HG03135 (cell line): ENCODE measurements at regions not wholly inside any gene's neighbourhood (a gene's known extent, or its start where the extent isn't known, plus 50 kb on each side); places are given as distances from the start of the nearest gene placed in this dataset.
"Not testable (repeated sequence)": the region's sequence is repeated elsewhere in the genome, so short reads cannot be mapped to it uniquely, and the experiment has no call there.

ENCODE experiments used
- ATAC-seq: cut with Tn5 transposase; IDR thresholded peaks from one replicate; pipeline ENCODE4 v1.9.1; 2021; ENCODE audit warnings: mild to moderate bottlenecking, moderate library complexity; ENCODE audit not compliant: unreplicated experiment

DNA sequence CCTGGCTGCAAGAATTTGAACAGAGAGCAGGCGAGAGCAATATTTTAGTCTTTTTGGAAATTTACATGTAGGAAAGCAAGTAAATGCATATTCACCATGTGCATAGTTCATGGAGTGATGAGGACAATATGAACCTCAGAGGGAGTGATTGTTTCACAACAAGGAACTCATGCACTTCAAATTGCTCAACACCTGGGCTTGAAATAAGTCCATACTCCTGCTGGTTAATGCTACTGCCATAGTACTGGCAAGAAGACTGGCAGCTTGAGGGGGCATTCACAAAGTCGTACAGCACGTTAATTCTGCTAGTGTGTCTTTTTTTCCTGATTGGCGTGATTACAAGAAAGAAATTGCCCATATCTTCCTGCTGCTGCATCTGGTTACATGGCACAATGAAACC is 267.6 kb downstream of the PCDH17 start:
- ATAC-seq = no peak

- not testable (repeated sequence) for ATAC-seq
These were observed 278.3 kb downstream of the PCDH17 start for GRCh38 chr13:57909833-57910232.

- no peak for ATAC-seq
These were observed 286.5 kb downstream of the PCDH17 start for GRCh38 chr13:57918086-57918485.

DNA sequence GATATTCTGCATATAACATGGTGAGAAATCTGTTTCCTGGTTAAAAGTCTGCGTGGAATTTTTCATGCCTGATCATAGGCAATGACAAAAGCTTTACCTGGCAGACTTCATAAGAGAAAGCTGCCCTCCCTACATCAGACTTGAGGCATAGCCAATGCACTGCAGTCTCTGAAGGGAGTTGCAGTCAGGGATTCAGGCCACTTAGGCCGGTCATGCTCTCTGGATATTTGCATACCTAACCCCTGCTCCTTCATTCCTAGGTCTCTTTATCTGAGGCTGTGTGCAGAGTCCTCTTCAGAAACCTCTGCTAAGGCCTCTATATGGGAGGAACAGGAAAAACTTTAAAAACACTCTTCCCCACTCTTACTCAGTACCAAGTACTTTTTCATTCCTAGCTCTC is 287.4 kb downstream of the PCDH17 start:
- ATAC-seq = no peak

DNA sequence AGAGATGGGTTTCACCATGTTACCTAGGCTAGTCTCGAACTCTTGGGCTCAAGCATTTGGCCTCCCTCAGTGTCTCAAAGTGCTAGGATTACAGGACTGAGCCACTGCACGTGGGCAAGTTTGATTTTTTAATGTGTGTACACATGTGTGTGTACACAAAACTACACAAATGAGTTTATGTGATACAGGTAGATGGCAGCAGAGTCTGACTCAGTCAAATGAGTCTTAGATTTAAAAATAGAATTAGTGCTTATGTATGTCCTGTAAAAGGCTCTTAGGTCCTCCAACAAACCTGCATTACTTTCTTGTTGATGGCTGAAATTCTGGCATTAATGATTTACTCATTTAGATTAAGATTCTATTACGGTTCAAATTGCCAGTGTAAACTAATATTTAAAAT is 293.7 kb downstream of the PCDH17 start:
- no peak for ATAC-seq

- ATAC-seq = no peak
These were observed 294.2 kb downstream of the PCDH17 start for GRCh38 chr13:57925751-57926150.

DNA sequence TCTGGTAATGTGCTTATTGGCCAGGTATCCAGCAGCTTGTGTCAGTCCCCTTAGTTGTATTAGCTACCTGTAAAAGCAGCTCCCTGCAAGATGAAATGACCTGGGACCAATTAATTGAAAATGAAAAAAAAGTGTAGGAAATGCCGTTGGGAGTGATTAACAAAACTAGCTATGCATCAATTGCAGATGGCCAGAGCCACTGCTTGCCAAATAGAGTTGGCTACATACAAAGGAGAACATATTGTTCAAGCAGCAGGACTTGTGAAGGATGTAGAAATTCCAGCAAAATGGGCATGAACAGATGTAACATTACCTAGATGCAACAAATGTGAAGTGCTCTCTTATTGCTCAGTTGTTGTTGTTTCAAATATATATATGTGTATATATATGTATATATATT is 300.5 kb downstream of the PCDH17 start:
- ATAC-seq = no peak

DNA sequence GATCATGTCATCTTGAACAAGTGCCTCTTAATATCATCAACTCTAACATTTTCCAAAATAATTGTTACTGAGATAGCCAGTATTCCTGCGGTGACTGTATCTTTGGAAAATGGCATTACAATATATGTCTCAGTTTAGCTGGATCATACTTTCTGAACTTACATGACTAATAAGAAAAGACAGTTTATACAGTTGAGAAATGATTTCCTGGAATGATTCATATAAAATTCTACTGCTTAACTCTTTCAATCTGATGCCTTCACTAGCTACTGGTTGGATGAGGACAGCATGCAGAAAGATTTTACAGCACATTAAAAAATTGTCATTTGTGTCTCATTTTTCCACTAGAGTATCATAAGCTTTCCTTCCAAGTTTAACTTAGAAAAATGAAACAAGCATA is 302.1 kb downstream of the PCDH17 start:
- no peak for ATAC-seq

- ATAC-seq = no peak
These were observed 304.4 kb downstream of the PCDH17 start for GRCh38 chr13:57935965-57936364.

DNA sequence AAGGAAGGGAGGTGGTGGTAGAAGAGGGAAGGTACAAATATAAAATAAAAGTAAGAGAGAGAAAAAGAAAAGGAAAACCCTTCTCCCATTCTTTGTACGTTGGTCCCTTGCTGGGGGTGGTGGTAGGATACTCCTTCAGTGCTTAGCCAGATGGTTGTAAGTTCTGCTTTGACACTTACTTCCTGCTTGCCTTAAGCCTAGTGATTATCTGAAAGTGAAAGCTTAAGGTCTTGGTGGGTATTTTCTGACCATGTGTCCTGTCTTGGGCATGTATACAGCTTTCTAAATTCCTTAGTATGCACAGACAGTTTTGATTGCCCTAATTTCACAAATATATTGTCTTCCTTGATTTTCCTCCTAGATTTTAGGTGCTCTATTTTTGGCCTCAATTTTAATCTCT is 314.8 kb downstream of the PCDH17 start:
- peak; percentile 92 for ATAC-seq

DNA sequence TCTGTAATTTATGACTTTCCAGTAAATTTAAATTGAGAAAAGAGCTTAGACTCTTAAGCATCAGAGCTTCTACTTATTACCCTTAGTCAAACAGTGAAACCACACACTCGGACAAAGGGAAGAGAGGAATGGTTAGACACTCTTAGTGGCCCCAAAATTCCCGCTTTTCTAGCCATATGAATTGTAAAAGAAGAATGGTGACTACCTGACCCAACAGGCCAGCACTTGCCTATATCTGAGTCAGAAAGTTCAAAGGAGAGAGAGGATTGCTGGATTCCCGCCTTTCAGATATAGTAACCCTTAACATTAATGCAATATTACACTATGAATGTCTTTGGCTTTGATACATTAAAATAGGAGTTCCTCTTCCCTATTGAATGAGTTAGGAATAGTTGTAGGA is 317.3 kb downstream of the PCDH17 start:
- no peak for ATAC-seq

GRCh38 chr13:57969951-57970350 is 338.4 kb downstream of the PCDH17 start:
- no peak for ATAC-seq

GRCh38 chr13:57970404-57970803 is 338.9 kb downstream of the PCDH17 start:
- no peak for ATAC-seq

DNA sequence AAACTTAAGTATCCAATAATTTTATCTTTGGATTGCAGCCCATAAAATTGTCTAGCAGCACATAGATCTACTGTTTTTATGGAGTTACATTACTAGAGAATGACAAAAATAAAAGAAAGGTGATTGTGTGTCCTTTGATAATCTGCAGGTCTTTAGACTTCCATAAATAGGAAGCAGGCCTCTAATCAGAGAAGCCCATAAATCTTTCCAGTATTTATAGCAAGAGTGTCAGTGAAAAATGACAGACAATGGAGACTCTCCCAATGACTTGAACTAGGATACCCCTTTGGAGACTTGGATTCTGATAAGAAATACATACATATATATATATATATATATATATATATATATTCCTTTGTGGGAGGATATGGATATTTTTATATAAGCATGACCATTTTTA is 351.2 kb downstream of the PCDH17 start:
- no peak for ATAC-seq

GRCh38 chr13:57988276-57988675 is 356.7 kb downstream of the PCDH17 start:
- no peak for ATAC-seq

DNA sequence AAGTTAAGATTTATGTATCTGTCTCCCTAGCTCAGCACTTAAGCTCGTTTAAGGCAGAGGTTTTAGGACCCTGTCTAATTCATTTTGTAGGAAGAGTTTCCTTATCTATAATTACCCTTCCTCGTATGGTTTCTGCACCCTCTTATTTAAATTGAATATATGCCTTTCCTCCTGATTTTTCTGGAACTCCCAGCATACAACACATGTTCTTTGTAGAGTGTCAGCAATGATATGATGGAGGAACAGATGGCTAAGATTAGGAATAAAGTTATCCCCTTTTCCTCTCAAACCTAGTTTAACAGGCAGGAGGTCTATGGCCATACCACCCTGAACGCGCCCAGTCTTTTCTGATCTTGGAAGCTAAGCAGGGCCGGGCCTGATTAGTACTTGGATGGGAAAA is 359.5 kb downstream of the PCDH17 start:
- no peak for ATAC-seq

DNA sequence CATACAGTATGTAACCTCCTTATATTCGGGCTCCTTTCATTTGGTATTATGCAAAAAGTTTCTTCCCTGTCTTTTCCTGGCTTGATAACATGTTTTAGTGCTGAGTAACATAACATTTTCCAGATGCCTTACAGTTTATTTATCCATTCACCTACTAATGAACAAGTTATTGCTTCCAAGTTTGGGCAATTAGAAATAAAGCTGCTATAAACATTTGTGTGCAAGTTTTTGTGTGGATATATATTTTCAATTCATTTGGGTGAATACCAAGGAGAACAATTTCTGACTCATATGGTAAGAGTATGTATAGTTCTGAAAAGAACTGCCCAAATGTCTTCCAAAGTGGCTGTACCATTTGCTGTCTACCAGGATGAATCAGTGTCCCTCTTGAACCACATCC is 360.9 kb downstream of the PCDH17 start:
- ATAC-seq = no peak

DNA sequence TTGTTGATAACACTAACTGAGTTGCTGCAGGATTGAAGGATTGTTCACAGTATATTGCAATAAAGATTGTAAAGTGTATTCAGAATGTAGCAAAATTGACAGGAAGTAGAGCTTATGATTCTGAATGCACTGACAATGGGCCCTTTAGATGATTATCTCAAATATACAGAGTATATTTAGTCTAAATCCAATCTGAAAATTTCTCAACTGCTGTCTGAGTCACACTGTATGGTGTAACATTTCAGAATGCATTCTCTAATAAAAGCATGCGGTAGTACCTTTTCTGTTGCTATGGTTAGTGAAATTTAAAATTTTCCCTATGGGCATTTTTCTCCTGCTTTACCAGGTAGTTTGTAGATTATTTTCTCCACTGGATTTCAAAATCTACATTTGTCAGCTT is 365.2 kb downstream of the PCDH17 start:
- ATAC-seq = no peak

- no peak for ATAC-seq
These were observed 373.2 kb downstream of the PCDH17 start for GRCh38 chr13:58004751-58005150.

- ATAC-seq = no peak
These were observed 386.5 kb downstream of the PCDH17 start for GRCh38 chr13:58018020-58018419.

DNA sequence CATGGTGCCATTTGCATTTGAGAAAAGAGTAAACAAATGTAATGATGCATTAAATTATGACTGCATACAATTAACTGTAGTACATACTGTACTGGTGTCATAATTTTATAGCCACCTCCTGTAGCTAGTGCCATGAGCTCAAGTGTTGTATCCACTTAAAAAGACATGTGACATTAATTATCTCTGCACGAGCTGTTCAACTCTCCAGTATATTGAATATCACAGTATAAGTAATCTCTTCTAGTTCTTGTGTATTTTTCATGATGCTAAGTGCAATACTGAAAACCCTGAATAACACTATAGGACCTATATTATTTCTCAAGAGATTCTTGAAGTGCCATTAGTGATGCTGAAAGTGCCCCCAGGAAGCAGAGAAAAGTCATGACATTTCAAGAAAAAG is 387.3 kb downstream of the PCDH17 start:
- no peak for ATAC-seq

GRCh38 chr13:58024103-58024502 is 392.6 kb downstream of the PCDH17 start:
- ATAC-seq = no peak

DNA sequence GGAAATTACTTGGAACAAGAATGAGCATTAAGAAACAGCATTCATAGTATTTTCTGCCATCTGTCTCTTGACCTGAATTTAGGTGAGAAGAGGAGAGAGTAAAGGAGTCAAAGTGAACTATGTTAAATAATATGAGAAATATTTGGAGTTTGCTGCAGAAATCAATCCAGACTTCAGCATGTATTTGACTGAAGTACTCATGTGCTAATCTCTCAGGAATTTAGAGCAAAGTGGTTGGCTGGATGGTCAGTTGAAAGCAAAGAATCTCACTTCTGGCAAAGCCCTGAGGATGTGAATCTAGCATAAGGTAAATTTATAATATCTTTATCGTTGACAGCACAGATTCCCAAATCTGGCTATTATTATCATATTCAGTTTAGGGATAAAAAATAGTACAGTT is 394.3 kb downstream of the PCDH17 start:
- ATAC-seq = no peak
